ENCODE measurements at regions not wholly inside any gene's neighbourhood (a gene's known extent, or its start where the extent isn't known, plus 50 kb on each side); places are given as distances from the start of the nearest gene placed in this dataset.
A peak's percentile ranks its signal among the peaks of the same experiment; 100 is the strongest.

GRCh38 chr2:128379021-128380015 is 60.6 kb upstream of the HS6ST1 start:
- DNase-seq (ENCODE audit: extremely low read depth in 1 of 11, low read depth in 9 of 11, low spot score in 4 of 11) = peak in 2 of 11 donors; percentile 62 to 66

GRCh38 chr2:128380061-128380889 is 61.6 kb upstream of the HS6ST1 start:
- DNase-seq (ENCODE audit: extremely low read depth in 1 of 11, low read depth in 9 of 11, low spot score in 4 of 11) = no peak

GRCh38 chr2:128380961-128381938 is 62.6 kb upstream of the HS6ST1 start:
- no peak for DNase-seq (ENCODE audit: extremely low read depth in 1 of 11, low read depth in 9 of 11, low spot score in 4 of 11)

- no peak for DNase-seq (ENCODE audit: extremely low read depth in 1 of 11, low read depth in 9 of 11, low spot score in 4 of 11)
Observed at GRCh38 chr2:128384446-128384845, 65.8 kb upstream of the HS6ST1 start.

- DNase-seq (ENCODE audit: extremely low read depth in 1 of 11, low read depth in 9 of 11, low spot score in 4 of 11) = no peak
Observed at GRCh38 chr2:128384956-128385355, 66.3 kb upstream of the HS6ST1 start.

- DNase-seq (ENCODE audit: extremely low read depth in 1 of 11, low read depth in 9 of 11, low spot score in 4 of 11) = no peak
Observed at GRCh38 chr2:128385365-128385764, 66.7 kb upstream of the HS6ST1 start.

- no peak for DNase-seq (ENCODE audit: extremely low read depth in 1 of 11, low read depth in 9 of 11, low spot score in 4 of 11)
Observed at GRCh38 chr2:128386066-128386465, 67.4 kb upstream of the HS6ST1 start.

- no peak for DNase-seq (ENCODE audit: extremely low read depth in 1 of 11, low read depth in 9 of 11, low spot score in 4 of 11)
Observed at GRCh38 chr2:128388499-128388941, 69.9 kb upstream of the HS6ST1 start.

- DNase-seq (ENCODE audit: extremely low read depth in 1 of 11, low read depth in 9 of 11, low spot score in 4 of 11) = no peak
Observed at GRCh38 chr2:128389388-128390086, 70.9 kb upstream of the HS6ST1 start.

GRCh38 chr2:128390256-128390990 is 71.8 kb upstream of the HS6ST1 start:
- no peak for DNase-seq (ENCODE audit: extremely low read depth in 1 of 11, low read depth in 9 of 11, low spot score in 4 of 11)

GRCh38 chr2:128390991-128391630 is 72.4 kb upstream of the HS6ST1 start:
- DNase-seq (ENCODE audit: extremely low read depth in 1 of 11, low read depth in 9 of 11, low spot score in 4 of 11) = no peak

GRCh38 chr2:128391679-128392078 is 73.0 kb upstream of the HS6ST1 start:
- DNase-seq (ENCODE audit: extremely low read depth in 1 of 11, low read depth in 9 of 11, low spot score in 4 of 11) = no peak

GRCh38 chr2:128392207-128392606 is 73.5 kb upstream of the HS6ST1 start:
- DNase-seq (ENCODE audit: extremely low read depth in 1 of 11, low read depth in 9 of 11, low spot score in 4 of 11) = no peak

GRCh38 chr2:128394007-128394730 is 75.5 kb upstream of the HS6ST1 start:
- no peak for DNase-seq (ENCODE audit: extremely low read depth in 1 of 11, low read depth in 9 of 11, low spot score in 4 of 11)

GRCh38 chr2:128395196-128395595 is 76.5 kb upstream of the HS6ST1 start:
- no peak for DNase-seq (ENCODE audit: extremely low read depth in 1 of 11, low read depth in 9 of 11, low spot score in 4 of 11)
